Endodermal cell (in vitro differentiated cells): ENCODE measurements at regions not wholly inside any gene's neighbourhood (a gene's known extent, or its start where the extent isn't known, plus 50 kb on each side); places are given as distances from the start of the nearest gene placed in this dataset.
A peak's percentile ranks its signal among the peaks of the same experiment; 100 is the strongest.

ENCODE experiments used
- DNase-seq: peaks from one replicate; pipeline ENCODE4 v3.0.0-alpha.2; 2017
- H3K27ac ChIP-seq: 2 replicates; pipeline ENCODE4 v1.5.1; 2013; ENCODE audit warnings: mild to moderate bottlenecking, low read depth, low read length, moderate library complexity
- H3K27me3 ChIP-seq: 2 replicates; pipeline ENCODE4 v1.6.1; 2013; ENCODE audit warnings: mild to moderate bottlenecking, low read length, moderate library complexity; ENCODE audit not compliant: insufficient read depth, control insufficient read depth, poor library complexity, severe bottlenecking
- H3K36me3 ChIP-seq: 2 replicates; pipeline ENCODE4 v1.7.0; 2013; ENCODE audit warnings: mild to moderate bottlenecking, low read length, moderate library complexity; ENCODE audit not compliant: control insufficient read depth, insufficient read depth
- H3K4me1 ChIP-seq: one replicate; pipeline ENCODE4 v1.7.0; 2013; ENCODE audit warnings: low read length; ENCODE audit not compliant: control insufficient read depth, insufficient read depth
- H3K4me3 ChIP-seq: 2 replicates; pipeline ENCODE4 v1.5.1; 2013; ENCODE audit warnings: mild to moderate bottlenecking, low read length, moderate library complexity
- H3K9ac ChIP-seq: 2 replicates; pipeline ENCODE4 v1.6.1; 2013; ENCODE audit warnings: mild to moderate bottlenecking, low read length, moderate library complexity; ENCODE audit not compliant: poor library complexity, severe bottlenecking; ENCODE audit errors: extremely low read depth
- H3K9me3 ChIP-seq: 2 replicates; pipeline ENCODE4 v1.6.1; 2013; ENCODE audit warnings: mild to moderate bottlenecking, low read length, moderate library complexity; ENCODE audit not compliant: control insufficient read depth
- H3K27ac Mint-ChIP-seq: 2 replicates; pipeline ENCODE4 v1.8.0; 2020; ENCODE audit warnings: mixed read lengths
- H3K27me3 Mint-ChIP-seq: 2 replicates; pipeline ENCODE4 v1.8.0; 2021; ENCODE audit warnings: mild to moderate bottlenecking, mixed read lengths; ENCODE audit not compliant: insufficient read depth
- H3K36me3 Mint-ChIP-seq: 2 replicates; pipeline ENCODE4 v1.8.0; 2020; ENCODE audit warnings: low read depth, mixed read lengths
- H3K4me1 Mint-ChIP-seq: 2 replicates; pipeline ENCODE4 v1.8.0; 2020; ENCODE audit warnings: mixed read lengths
- H3K4me3 Mint-ChIP-seq: 2 replicates; pipeline ENCODE4 v1.8.0; 2020; ENCODE audit warnings: mild to moderate bottlenecking, moderate library complexity, mixed read lengths
- H3K9me3 Mint-ChIP-seq: 2 replicates; pipeline ENCODE4 v1.8.0; 2020; ENCODE audit warnings: mild to moderate bottlenecking, mixed read lengths
- CTCF ChIP-seq: fragments of 200-600 bp; sonication (generic); conservative IDR thresholded peaks from 2 replicates; pipeline ENCODE4 v1.5.0; 2021; ENCODE audit warnings: antibody characterized with exemption, mild to moderate bottlenecking
- WGBS, 2 experiments: methylation state at CpG; one replicate each; pipeline versions ENCODE4 v1.1.5 to v1.1.7; 2013; ENCODE audit warnings: missing lambda C conversion rate in 2 of 2, mixed read lengths in 1 of 2; ENCODE audit not compliant: insufficient coverage in 1 of 2, insufficient read length in 1 of 2; 5-methylcytosine and 5-hydroxymethylcytosine counted together

- H3K27me3 ChIP-seq: no peaks in the 10 kb centered on the region
- H3K36me3 ChIP-seq: no peaks in the 10 kb centered on the region
- H3K9me3 ChIP-seq: peaks cover 65% of the 10 kb centered on the region
- no peak overlapping the region for H3K4me3 Mint-ChIP-seq
- H3K9ac ChIP-seq: no peak overlapping the region
- peaks cover 2% of the 10 kb centered on the region for H3K27me3 Mint-ChIP-seq
- H3K4me1 Mint-ChIP-seq: peaks cover 25% of the 10 kb centered on the region
- H3K27ac Mint-ChIP-seq: no peak overlapping the region
- H3K4me3 ChIP-seq: peak overlapping the region; percentile 37
- no peak for DNase-seq
- H3K36me3 Mint-ChIP-seq: peaks cover 12% of the 10 kb centered on the region
- peaks cover 4% of the 10 kb centered on the region for H3K4me1 ChIP-seq
- 90 to 100% methylated on average over 1 to 2 of the region's 2 CpGs for whole genome bisulfite sequencing, 2 experiments
- no peak overlapping the region for H3K27ac ChIP-seq
- peaks cover 49% of the 10 kb centered on the region for H3K9me3 Mint-ChIP-seq
- TF ChIP-seq CTCF: no peak
Measured at GRCh38 chr6:148602136-148602535, 144.7 kb upstream of the UST start.

- Histone ChIP-seq H3K27me3 (no peaks in the 10 kb centered on the region), H3K4me3 (no peak overlapping the region), H3K9me3 (peaks cover 27% of the 10 kb centered on the region), H3K4me1 (no peaks in the 10 kb centered on the region), H3K36me3 (no peaks in the 10 kb centered on the region), H3K27ac (no peak overlapping the region), H3K9ac (no peak overlapping the region)
- WGBS, 2 experiments: 91% methylated on average over 3 to 9 of the region's 10 CpGs
- Mint-ChIP-seq H3K4me3 (no peak overlapping the region), H3K9me3 (peaks cover 14% of the 10 kb centered on the region), H3K27ac (no peak overlapping the region), H3K4me1 (peaks cover 29% of the 10 kb centered on the region), H3K36me3 (no peaks in the 10 kb centered on the region), H3K27me3 (no peaks in the 10 kb centered on the region)
- no peak for DNase-seq
- TF ChIP-seq CTCF: peak; percentile 71
Measured at GRCh38 chr6:148608199-148608951, 138.5 kb upstream of the UST start.

GRCh38 chr6:148611213-148611612 is 135.6 kb upstream of the UST start:
- no peaks in the 10 kb centered on the region for H3K9me3 ChIP-seq
- Mint-ChIP-seq H3K27me3 (peaks cover 12% of the 10 kb centered on the region), H3K27ac (no peak overlapping the region), H3K4me3 (no peak overlapping the region), H3K4me1 (peaks cover 29% of the 10 kb centered on the region), H3K9me3 (no peaks in the 10 kb centered on the region), H3K36me3 (no peaks in the 10 kb centered on the region)
- no peak overlapping the region for H3K4me3 ChIP-seq
- no peak for TF ChIP-seq CTCF
- H3K36me3 ChIP-seq: no peaks in the 10 kb centered on the region
- WGBS, 2 experiments: 85 to 96% methylated on average over 5 to 8 of the region's 8 CpGs
- no peak overlapping the region for H3K27ac ChIP-seq
- no peak overlapping the region for H3K9ac ChIP-seq
- no peak for DNase-seq
- H3K4me1 ChIP-seq: no peaks in the 10 kb centered on the region
- no peaks in the 10 kb centered on the region for H3K27me3 ChIP-seq
